Activated T-helper 2 cell treated with anti-CD3 and anti-CD28 coated beads, Interferon-gamma antibody, Interleukin-2, Interleukin-4, amounts not matched to agents 10 μg/mL and 5 μg/mL and 100 μg/mL, durations not matched to agents 14 hours and 24 hours and 36 hours (primary cell): ENCODE measurements at regions not wholly inside any gene's neighbourhood (a gene's known extent, or its start where the extent isn't known, plus 50 kb on each side); places are given as distances from the start of the nearest gene placed in this dataset.

ENCODE experiments used
- DNase-seq: peaks from one replicate; pipeline ENCODE4 v3.0.0; 2021; ENCODE audit warnings: low spot score
- H3K27ac Mint-ChIP-seq: one replicate; pipeline ENCODE4 v1.8.0; 2021; ENCODE audit warnings: mixed read lengths
- H3K27me3 Mint-ChIP-seq: one replicate; pipeline ENCODE4 v1.8.0; 2021; ENCODE audit warnings: low read depth, mixed read lengths
- H3K36me3 Mint-ChIP-seq: one replicate; pipeline ENCODE4 v1.8.0; 2021; ENCODE audit warnings: low read depth, mixed read lengths
- H3K4me1 Mint-ChIP-seq: one replicate; pipeline ENCODE4 v1.8.0; 2021; ENCODE audit warnings: low read depth, mixed read lengths
- H3K4me3 Mint-ChIP-seq: one replicate; pipeline ENCODE4 v1.8.0; 2021; ENCODE audit warnings: low read depth, mild to moderate bottlenecking, moderate library complexity, mixed read lengths
- H3K9me3 Mint-ChIP-seq: one replicate; pipeline ENCODE4 v1.8.0; 2021; ENCODE audit warnings: mixed read lengths
- intact Hi-C: fragments of 100-400 bp; cut with micrococcal nuclease; formaldehyde crosslinking; loops from one replicate; pipeline ENCODE4 v1.15.1; 2023

DNA sequence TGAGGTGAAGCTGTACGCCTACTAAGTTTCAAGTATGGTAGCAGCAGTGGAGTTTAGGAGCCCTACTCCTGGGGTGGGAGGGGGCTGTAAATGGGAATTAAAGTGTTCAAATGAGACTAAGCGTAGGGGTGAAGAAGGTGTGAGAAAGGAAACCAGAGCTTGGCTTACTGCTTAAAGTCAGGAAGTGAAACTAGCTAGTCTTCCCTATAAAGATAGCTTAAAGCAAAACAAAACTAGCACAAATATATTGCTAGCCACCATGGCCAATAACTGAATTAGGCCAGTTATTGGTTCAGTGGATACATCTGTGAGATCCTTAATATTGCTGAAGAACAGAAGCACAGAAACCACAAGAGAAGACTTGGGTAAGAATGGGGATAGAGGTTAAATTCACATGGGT, 492.2 kb upstream of the PKN2 start:
- Mint-ChIP-seq H3K27ac (no peak overlapping the region), H3K36me3 (no peaks in the 10 kb centered on the region), H3K4me1 (peaks cover 5% of the 10 kb centered on the region), H3K9me3 (no peaks in the 10 kb centered on the region), H3K27me3 (peaks cover 6% of the 10 kb centered on the region), H3K4me3 (no peak overlapping the region)
- intact Hi-C loops, result no loop called here
- no peak for DNase-seq

- intact Hi-C loops, result no loop called here
- H3K27me3 Mint-ChIP-seq, result peaks cover 6% of the 10 kb centered on the region
- no peak for DNase-seq
- no peak overlapping the region for H3K27ac Mint-ChIP-seq
- peaks cover 5% of the 10 kb centered on the region for H3K4me1 Mint-ChIP-seq
- H3K9me3 Mint-ChIP-seq, result no peaks in the 10 kb centered on the region
- H3K4me3 Mint-ChIP-seq, result no peak overlapping the region
- H3K36me3 Mint-ChIP-seq, result no peaks in the 10 kb centered on the region
Observed at GRCh38 chr1:88194542-88194941, 489.5 kb upstream of the PKN2 start.

DNA sequence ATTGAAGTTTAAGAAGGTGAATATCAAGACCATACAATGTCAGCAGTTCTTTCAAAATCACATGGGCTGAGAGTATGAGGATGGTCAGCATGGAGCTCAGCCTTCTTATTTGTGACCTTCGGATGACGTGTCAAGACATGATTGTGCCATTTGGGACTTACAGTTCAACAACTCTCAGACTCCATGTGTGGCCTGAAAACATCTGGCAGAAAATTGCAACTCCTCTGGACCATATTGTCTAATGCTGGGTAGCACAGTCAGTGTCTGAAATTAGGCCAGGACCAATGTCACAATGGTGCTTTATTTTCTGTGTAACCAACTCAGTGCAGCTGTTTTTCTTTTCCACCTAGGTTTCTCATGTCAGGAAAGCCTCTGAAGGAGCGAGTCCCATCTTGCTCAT, 483.5 kb upstream of the PKN2 start:
- Mint-ChIP-seq H3K36me3 (no peaks in the 10 kb centered on the region), H3K4me1 (no peaks in the 10 kb centered on the region), H3K4me3 (no peak overlapping the region), H3K27me3 (no peaks in the 10 kb centered on the region), H3K9me3 (no peaks in the 10 kb centered on the region), H3K27ac (no peak overlapping the region)
- intact Hi-C loops, result no loop called here
- no peak for DNase-seq

GRCh38 chr1:88204111-88204510, 480.0 kb upstream of the PKN2 start:
- Mint-ChIP-seq H3K4me3 (no peak overlapping the region), H3K36me3 (no peaks in the 10 kb centered on the region), H3K9me3 (no peaks in the 10 kb centered on the region), H3K4me1 (no peaks in the 10 kb centered on the region), H3K27me3 (no peaks in the 10 kb centered on the region), H3K27ac (no peak overlapping the region)
- DNase-seq, result no peak
- intact Hi-C loops, result no loop called here

- Mint-ChIP-seq H3K27ac (no peak overlapping the region), H3K9me3 (no peaks in the 10 kb centered on the region), H3K27me3 (no peaks in the 10 kb centered on the region), H3K36me3 (no peaks in the 10 kb centered on the region), H3K4me1 (no peaks in the 10 kb centered on the region), H3K4me3 (no peak overlapping the region)
- no peak for DNase-seq
- intact Hi-C loops, result no loop called here
Observed at GRCh38 chr1:88204612-88205167, 479.4 kb upstream of the PKN2 start.

DNA sequence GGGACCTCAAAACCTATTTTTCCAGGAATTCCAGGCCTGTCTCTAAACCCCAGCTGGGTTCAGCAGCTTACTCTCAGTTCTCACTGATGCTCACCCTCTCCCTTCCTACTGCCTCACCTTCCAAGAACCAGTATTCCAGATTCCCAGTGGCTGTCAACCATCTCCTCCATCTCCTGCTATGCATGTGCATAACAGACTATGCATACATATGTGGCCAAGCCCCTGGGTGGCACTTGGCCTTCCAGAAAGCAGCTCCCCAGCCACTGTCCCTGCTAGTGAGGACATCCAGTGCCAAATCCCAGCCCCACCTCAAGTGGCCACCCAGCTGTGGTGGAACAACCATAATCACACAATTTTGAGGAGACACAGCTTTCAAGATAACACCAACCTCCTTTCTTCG, 475.7 kb upstream of the PKN2 start:
- H3K27me3 Mint-ChIP-seq, result no peaks in the 10 kb centered on the region
- H3K36me3 Mint-ChIP-seq, result no peaks in the 10 kb centered on the region
- intact Hi-C loops, result no loop called here
- no peak overlapping the region for H3K4me3 Mint-ChIP-seq
- H3K27ac Mint-ChIP-seq, result no peak overlapping the region
- H3K9me3 Mint-ChIP-seq, result no peaks in the 10 kb centered on the region
- DNase-seq, result no peak
- peaks cover 7% of the 10 kb centered on the region for H3K4me1 Mint-ChIP-seq

DNA sequence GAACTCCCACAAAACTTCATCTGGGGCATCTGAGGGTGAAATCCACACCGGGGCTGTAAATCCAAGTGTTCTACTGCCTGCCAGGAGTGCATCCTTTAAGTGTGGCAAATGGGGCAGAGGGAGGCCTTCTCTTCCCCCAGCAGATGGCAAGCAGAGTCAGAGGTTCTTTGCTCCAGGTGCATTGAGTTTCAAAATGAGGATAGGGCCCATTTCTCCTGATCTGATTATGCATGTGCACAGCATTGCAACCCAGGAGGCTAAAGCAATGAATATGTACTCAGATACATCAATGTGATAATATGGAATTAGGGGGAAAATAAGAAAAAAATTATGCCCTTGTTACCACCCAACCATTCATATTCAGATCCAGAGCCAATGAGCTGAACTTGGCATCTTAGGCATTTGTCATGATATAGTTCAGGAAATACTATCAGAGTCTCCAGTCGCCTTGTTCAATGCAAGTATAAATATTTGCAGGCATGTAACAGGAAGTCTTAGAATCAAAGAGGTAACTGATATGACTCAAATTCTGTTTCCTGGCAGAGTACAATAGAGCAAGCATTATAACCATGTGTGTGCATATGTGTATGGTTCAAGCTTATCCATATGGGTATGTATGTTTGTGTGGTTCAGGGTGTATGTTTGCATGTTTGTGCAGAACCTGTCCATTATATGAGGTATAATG, 473.8 kb upstream of the PKN2 start:
- intact Hi-C loops, result no loop called here
- no peak for DNase-seq
- Mint-ChIP-seq H3K9me3 (no peaks in the 10 kb centered on the region), H3K4me3 (no peak overlapping the region), H3K4me1 (peaks cover 7% of the 10 kb centered on the region), H3K36me3 (no peaks in the 10 kb centered on the region), H3K27ac (no peak overlapping the region), H3K27me3 (no peaks in the 10 kb centered on the region)

DNA sequence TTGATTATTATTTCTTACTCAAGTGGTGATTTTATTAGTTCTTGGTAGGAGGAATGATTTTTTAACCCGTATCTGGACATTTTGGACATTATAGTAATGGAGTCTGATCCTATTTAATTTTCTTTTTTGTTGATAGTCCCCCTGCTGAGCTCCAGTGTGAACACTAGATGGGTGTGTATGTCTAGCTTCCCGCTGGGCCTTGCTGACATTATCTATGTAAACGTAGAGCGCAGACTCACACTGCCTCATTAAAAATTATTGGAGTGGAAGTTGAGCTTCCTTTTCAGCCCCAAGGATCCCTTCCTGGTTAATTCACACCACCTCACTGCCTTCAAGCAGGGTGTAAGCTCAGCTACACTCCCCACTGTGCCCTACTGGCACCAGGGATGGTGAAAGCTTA, 467.6 kb upstream of the PKN2 start:
- intact Hi-C loops, result no loop called here
- Mint-ChIP-seq H3K4me3 (no peak overlapping the region), H3K27ac (no peak overlapping the region), H3K9me3 (no peaks in the 10 kb centered on the region), H3K36me3 (no peaks in the 10 kb centered on the region), H3K4me1 (no peaks in the 10 kb centered on the region), H3K27me3 (peaks cover 4% of the 10 kb centered on the region)
- DNase-seq, result no peak

GRCh38 chr1:88217386-88217785, 466.7 kb upstream of the PKN2 start:
- no peaks in the 10 kb centered on the region for H3K4me1 Mint-ChIP-seq
- H3K9me3 Mint-ChIP-seq, result no peaks in the 10 kb centered on the region
- no peak for DNase-seq
- intact Hi-C loops, result no loop called here
- H3K27me3 Mint-ChIP-seq, result peaks cover 4% of the 10 kb centered on the region
- no peak overlapping the region for H3K27ac Mint-ChIP-seq
- no peaks in the 10 kb centered on the region for H3K36me3 Mint-ChIP-seq
- no peak overlapping the region for H3K4me3 Mint-ChIP-seq

DNA sequence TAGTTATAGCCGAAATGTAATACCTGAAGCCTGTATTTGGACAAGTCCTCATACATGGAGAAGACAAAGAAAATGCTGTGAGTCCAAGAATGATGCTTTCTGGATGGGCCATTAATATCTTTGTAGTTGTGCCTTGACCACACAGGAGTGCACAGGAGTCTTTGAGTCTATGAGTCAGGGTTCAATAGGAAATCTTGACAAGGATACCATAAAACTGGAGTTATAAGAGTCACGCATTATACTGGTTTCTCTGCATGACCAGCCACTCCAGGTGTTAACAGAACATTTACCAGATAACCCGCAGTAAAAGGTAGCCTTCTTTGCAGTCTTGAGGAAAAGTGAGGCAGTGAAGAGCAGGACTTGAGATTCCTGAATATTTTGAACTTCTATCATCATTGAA, 464.6 kb upstream of the PKN2 start:
- DNase-seq, result no peak
- intact Hi-C loops, result no loop called here
- Mint-ChIP-seq H3K4me1 (no peaks in the 10 kb centered on the region), H3K4me3 (no peak overlapping the region), H3K27me3 (peaks cover 4% of the 10 kb centered on the region), H3K36me3 (no peaks in the 10 kb centered on the region), H3K27ac (no peak overlapping the region), H3K9me3 (no peaks in the 10 kb centered on the region)

- Mint-ChIP-seq H3K9me3 (no peaks in the 10 kb centered on the region), H3K4me1 (no peaks in the 10 kb centered on the region), H3K27ac (no peak overlapping the region), H3K27me3 (peaks cover 4% of the 10 kb centered on the region), H3K36me3 (no peaks in the 10 kb centered on the region), H3K4me3 (no peak overlapping the region)
- DNase-seq, result no peak
- intact Hi-C loops, result no loop called here
Observed at GRCh38 chr1:88221411-88221810, 462.7 kb upstream of the PKN2 start.

DNA sequence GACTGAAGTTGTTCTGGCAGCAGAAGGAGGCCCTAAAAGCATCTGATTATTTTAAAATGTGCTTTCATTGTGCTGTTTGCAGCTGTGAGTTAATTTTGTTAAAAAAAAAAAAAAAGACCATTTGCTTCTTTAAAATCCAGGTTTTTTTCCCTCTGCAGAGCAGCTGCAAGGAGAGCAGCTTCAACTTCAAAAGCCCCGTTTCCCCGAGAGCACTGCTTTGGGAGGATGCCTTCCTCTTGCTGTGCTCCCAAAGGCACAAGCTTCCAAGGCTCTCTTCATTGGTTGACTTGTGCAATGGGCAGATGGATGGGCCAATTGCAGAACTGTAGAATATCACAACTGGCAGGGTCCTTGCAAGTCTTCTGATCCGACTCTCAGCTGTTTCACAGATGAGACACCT, 459.2 kb upstream of the PKN2 start:
- Mint-ChIP-seq H3K4me3 (no peak overlapping the region), H3K4me1 (no peaks in the 10 kb centered on the region), H3K9me3 (no peaks in the 10 kb centered on the region), H3K27ac (no peak overlapping the region), H3K27me3 (no peaks in the 10 kb centered on the region), H3K36me3 (no peaks in the 10 kb centered on the region)
- DNase-seq, result no peak
- intact Hi-C loops, result no loop called here

- no peak overlapping the region for H3K4me3 Mint-ChIP-seq
- H3K36me3 Mint-ChIP-seq, result no peaks in the 10 kb centered on the region
- DNase-seq, result no peak
- no peaks in the 10 kb centered on the region for H3K4me1 Mint-ChIP-seq
- H3K9me3 Mint-ChIP-seq, result no peaks in the 10 kb centered on the region
- intact Hi-C loops, result no loop called here
- no peak overlapping the region for H3K27ac Mint-ChIP-seq
- H3K27me3 Mint-ChIP-seq, result no peaks in the 10 kb centered on the region
Observed at GRCh38 chr1:88228114-88228513, 456.0 kb upstream of the PKN2 start.

DNA sequence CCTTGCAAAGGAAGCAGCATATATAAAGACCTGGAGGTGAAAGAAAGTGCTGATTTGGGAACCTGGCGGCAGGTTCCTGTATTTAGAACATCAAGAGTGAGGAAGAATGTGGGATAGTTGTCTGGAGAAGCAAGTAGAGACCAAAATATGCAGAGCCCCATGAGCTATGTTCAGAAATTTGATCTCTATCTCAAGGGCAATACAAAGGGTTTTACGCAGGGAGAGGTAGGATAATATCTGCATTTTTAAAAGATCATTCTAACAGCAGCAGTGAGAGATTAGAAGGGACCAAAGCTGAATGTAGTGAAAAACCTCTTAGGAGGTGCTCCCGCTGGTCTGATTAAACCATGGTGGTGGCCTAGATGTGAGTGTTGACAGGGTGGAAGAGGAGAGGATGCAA, 453.9 kb upstream of the PKN2 start:
- no peaks in the 10 kb centered on the region for H3K36me3 Mint-ChIP-seq
- intact Hi-C loops, result no loop called here
- no peaks in the 10 kb centered on the region for H3K9me3 Mint-ChIP-seq
- H3K4me3 Mint-ChIP-seq, result no peak overlapping the region
- no peak overlapping the region for H3K27ac Mint-ChIP-seq
- no peak for DNase-seq
- no peaks in the 10 kb centered on the region for H3K27me3 Mint-ChIP-seq
- no peaks in the 10 kb centered on the region for H3K4me1 Mint-ChIP-seq
